Bronchial epithelial cell (primary cell): ENCODE measurements at regions not wholly inside any gene's neighbourhood (a gene's known extent, or its start where the extent isn't known, plus 50 kb on each side); places are given as distances from the start of the nearest gene placed in this dataset.

Source experiments
- DNase-seq: peaks from one replicate; pipeline ENCODE4 v3.0.0-alpha.2; 2010; ENCODE audit warnings: low read depth
- FAIRE-seq: peaks from 2 replicates; lab custom pipeline; 2011; peaks lifted over from hg19 to GRCh38; lab: Jason Lieb, UNC
- H3K27me3 ChIP-seq: 2 replicates; pipeline ENCODE4 v1.5.1; 2011; ENCODE audit warnings: low read length; ENCODE audit not compliant: control insufficient read depth, insufficient read depth
- H3K36me3 ChIP-seq: 2 replicates; pipeline ENCODE4 v1.5.1; 2011; ENCODE audit warnings: low read length; ENCODE audit not compliant: control insufficient read depth, insufficient read depth
- H3K4me3 ChIP-seq: 2 replicates; pipeline ENCODE4 v1.5.1; 2011; ENCODE audit warnings: mild to moderate bottlenecking, low read depth, low read length, control low read depth
- CTCF ChIP-seq: IDR thresholded peaks from 2 replicates; pipeline ENCODE4 v1.5.1; 2011; ENCODE audit warnings: mild to moderate bottlenecking, moderate library complexity, low read length, control low read depth, inconsistent platforms; ENCODE audit not compliant: insufficient read depth, severe bottlenecking

- DNase-seq: no peak
- H3K27me3 ChIP-seq: no peaks in the 10 kb centered on the region
- TF ChIP-seq CTCF: no peak
- H3K36me3 ChIP-seq: no peaks in the 10 kb centered on the region
- no peak overlapping the region for H3K4me3 ChIP-seq
- FAIRE-seq: peak; percentile 18
Observed at GRCh38 chr2:224209555-224210285, 170.6 kb upstream of the SERPINE2 start.

DNA sequence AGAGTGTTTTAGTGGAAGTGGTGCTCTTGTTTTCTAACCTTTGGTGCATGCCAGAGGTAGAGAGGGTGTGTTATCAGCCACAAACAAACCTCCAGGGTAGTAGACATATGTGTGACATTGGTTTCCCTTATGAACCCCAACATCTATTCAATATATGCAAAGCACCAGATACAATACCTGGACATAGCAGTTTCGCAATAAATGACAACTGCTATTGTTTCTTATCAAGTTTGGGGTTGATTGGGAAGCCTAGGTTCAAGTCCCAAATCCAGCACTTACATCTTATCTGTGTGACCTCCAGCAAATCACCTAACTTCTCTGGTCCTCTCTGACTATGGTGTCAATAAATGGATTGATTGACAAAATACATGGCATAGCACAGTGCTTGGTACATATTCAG lies 169.4 kb upstream of the SERPINE2 start:
- H3K27me3 ChIP-seq: no peaks in the 10 kb centered on the region
- DNase-seq (no peak), FAIRE-seq (no peak)
- no peak overlapping the region for H3K4me3 ChIP-seq
- no peak for TF ChIP-seq CTCF
- no peaks in the 10 kb centered on the region for H3K36me3 ChIP-seq

- Histone ChIP-seq H3K27me3 (no peaks in the 10 kb centered on the region), H3K36me3 (no peaks in the 10 kb centered on the region), H3K4me3 (no peak overlapping the region)
- no peak for DNase-seq
- no peak for TF ChIP-seq CTCF
- no peak for FAIRE-seq
Observed at GRCh38 chr2:224208007-224208406, 168.9 kb upstream of the SERPINE2 start.

DNA sequence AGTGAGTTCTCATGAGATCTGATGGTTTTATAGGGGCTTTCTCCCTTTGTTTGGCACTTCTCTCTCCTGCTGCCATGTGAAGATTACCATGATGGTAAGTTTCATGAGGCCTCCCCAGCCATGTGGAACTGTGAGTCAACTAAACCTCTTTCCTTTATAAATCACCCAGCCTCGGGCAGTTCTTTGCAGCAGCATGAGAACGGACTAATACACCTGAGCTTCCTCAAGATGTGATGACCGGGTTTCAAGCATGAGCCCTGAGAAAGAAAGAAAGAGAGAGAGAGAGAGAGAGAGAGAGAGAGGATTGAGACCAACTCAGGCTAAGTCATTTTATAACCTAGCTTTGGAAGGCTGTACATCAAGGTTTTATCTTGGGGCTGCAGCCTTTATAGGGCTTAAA lies 167.7 kb upstream of the SERPINE2 start:
- peak; percentile 80 for DNase-seq
- H3K27me3 ChIP-seq: no peaks in the 10 kb centered on the region
- no peak for FAIRE-seq
- no peak for TF ChIP-seq CTCF
- H3K36me3 ChIP-seq: no peaks in the 10 kb centered on the region
- no peak overlapping the region for H3K4me3 ChIP-seq

- Histone ChIP-seq H3K4me3 (no peak overlapping the region), H3K27me3 (no peaks in the 10 kb centered on the region), H3K36me3 (no peaks in the 10 kb centered on the region)
- DNase-seq (no peak), FAIRE-seq (no peak)
- no peak for TF ChIP-seq CTCF
Observed at GRCh38 chr2:224202281-224202865, 163.3 kb upstream of the SERPINE2 start.

DNA sequence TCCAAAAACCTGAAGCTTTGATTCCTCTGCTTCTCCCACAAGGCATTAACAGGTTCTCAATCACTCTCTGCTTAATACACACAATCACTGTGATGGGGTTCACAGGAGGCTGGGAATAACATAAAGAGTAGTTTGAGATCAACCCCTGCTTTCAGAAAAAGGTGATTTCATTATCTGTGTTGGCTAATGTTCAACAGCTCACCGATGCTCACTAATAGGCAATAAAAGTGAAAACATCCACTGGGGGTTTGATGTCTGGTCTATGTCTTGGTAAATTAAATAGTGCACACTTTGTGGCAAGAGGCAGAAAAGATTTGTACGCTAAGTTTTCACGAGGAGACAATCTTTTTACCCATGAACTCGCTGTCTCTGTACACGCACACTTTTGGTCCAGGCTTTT lies 159.3 kb upstream of the SERPINE2 start:
- Histone ChIP-seq H3K36me3 (no peaks in the 10 kb centered on the region), H3K4me3 (no peak overlapping the region), H3K27me3 (no peaks in the 10 kb centered on the region)
- DNase-seq (no peak), FAIRE-seq (no peak)
- TF ChIP-seq CTCF: no peak
